Right forelimb (tissue), 1 donor: ENCODE measurements at regions not wholly inside any gene's neighbourhood (a gene's known extent, or its start where the extent isn't known, plus 50 kb on each side); places are given as distances from the start of the nearest gene placed in this dataset.

ENCODE experiments used
- DNase-seq: peaks from one replicate; pipeline ENCODE4 v3.0.0-alpha.2; 2018

DNA sequence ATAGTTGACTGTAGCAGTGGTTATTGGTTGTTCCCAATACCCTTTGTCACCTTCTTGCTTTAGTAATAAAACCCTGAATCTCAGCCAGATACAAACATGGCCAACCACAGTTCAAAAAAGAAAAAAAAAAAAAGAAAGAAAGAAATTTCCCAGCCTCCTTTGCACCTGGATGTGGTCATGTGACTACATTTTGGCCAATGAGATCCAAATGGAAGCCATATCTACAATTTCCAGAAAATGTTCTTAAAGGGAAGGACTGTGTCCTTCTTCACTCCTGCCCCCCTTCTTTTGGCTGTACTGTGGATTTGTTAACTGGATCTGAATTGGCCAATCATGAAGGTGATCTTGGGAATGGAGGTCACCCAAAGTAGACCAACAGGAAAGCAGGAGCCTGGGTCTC, 141.9 kb downstream of the SOX9 start:
- DNase-seq, result no peak

DNA sequence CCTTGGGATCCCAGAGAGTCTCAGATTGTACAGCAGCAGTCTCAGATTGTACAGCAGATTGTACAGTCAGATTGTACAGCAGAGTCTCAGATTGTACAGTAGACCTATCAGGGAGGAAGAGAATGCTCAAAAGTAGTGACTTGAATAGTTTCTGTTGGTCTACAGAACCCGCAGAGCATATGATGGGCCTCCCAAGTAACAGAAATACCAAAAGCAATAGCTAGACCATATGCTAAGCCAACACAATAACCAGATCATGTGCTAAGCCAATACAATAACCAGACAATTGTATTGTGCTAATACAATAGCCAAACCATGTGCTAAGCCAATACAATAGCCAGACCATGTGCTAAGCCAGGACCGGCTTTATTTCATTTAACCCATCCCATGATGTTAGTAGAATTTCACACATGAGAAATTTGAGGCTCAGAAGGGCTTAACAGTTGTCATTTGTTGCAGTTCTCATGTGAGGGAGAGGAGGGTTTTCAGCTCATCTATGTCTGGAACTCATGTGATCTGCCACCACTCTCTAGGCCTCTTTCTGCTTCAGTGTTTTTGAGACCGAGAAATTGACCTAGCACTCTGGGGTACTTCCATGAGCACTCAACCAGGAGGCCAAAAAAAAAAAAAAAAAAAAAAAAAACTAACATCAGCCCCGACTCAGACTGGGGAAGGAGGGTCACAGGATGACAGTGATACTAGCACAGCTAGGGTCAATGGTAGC, 144.0 kb downstream of the SOX9 start:
- no peak for DNase-seq

DNA sequence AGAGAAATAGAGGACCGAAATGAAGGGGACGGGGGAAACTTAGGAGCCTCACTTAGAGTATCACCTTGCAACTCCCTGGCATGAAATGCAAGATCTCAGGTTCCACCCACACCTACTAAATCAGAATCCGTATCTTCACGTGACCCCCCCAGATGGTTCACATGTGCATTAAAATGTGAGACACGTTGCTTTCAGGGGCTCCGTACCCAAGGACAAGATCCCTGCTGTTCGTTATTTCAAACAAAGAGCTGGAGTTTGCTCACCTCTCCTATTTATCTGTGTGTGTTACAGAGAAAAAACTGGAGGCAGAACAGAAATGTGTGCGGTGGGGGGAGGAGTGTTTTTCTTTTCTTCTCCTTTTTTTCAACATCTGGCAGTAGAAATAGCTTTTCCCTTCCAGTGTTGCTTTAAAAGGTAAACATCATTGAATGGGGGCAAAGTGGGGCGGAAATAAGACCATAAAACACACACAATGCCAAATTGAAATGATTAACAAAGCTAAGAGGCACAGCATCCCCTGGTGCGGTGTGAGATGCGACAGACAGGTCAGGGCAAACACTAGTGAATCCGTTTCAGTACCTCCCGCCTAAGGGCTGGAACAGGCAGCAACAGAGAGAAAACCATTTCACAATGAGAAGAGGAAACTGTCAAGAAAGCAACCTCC, 145.4 kb downstream of the SOX9 start:
- no peak for DNase-seq

DNA sequence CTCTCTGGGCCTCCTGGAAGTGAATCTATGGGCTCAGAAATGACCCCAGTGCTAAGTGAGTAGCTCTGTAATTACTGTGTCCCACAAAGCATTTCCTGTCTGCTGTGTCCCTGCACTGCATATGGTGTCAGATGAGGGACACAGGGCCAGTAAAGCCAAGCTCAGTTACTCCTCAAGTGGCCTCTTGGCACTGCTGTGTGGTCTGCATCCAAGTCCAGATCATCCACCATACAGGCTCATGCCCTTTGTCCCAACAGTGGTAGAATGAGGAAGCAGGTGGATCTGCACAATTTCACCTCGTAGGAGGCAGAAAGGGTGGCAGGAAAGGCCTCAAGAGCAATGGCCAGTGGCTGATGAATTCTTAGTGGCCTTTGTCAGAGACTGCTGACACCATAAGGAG, 146.8 kb downstream of the SOX9 start:
- no peak for DNase-seq

DNA sequence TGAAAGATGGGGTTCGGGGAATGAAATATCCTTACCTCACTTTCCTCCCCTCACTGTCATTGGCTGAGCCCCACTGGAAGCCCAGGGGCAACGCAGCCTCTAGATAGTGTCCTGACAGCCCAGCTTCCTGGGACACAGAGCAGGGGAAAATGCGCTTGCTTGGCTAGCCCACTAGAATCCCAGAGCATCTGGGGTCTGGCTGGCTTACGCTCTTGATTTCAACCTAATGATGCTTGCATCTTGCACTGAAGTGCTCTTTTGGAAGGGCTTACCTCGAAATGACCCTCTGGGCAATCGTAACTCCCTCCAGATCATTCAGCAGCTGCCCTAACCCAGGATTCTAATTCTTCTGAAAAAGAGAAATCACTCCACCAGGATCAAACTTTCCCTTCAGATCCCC, 147.6 kb downstream of the SOX9 start:
- DNase-seq, result no peak

DNA sequence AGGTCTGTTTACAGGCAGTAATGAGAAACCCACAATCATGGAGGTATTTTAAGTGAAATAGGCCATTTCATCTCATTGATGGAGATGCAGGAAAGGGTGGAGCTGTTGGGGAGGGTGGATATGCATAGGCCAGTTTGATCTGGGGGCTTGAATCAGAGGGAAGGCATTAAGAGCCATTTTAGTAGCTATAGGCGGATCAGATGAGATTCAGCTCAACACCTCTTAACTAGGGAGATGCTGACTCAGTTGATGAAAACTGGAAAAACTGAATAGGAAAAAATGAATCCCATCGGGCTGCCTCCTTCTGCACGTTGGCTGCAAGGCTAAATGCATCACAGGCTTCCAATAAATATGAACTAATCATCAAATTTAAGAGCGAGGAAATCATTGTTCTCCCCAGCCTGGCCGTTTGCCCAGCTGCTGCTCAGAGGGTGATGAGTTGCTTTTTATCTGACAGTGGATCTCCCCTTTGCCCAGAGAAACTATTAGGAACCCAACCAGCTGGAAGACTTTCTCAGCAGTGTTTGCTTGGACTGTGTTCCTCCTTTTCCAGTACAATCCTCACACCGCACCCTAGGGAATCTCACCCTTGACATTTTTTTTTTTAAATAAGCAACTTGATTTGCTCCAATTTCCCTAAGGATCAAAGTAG, 149.6 kb downstream of the SOX9 start:
- DNase-seq, result peak; percentile 76

DNA sequence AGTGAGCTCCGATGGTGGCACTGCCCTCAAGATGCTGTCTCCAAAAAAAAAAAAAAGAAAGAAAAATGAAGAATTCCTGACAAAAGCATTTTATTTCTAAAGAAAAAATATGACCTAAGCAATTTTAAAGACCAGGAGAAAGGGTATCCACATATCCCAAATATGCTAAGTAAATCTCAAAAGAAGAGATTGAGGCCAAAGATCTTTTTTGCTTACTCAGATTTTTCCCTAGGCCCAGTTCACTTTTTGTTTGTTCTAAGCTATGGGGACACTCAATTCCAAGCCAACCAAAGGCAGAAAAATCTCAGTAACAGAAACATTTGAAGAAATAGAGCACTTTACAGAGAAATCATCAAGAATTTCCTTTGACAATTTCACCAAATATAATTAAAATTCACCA, 150.8 kb downstream of the SOX9 start:
- no peak for DNase-seq

DNA sequence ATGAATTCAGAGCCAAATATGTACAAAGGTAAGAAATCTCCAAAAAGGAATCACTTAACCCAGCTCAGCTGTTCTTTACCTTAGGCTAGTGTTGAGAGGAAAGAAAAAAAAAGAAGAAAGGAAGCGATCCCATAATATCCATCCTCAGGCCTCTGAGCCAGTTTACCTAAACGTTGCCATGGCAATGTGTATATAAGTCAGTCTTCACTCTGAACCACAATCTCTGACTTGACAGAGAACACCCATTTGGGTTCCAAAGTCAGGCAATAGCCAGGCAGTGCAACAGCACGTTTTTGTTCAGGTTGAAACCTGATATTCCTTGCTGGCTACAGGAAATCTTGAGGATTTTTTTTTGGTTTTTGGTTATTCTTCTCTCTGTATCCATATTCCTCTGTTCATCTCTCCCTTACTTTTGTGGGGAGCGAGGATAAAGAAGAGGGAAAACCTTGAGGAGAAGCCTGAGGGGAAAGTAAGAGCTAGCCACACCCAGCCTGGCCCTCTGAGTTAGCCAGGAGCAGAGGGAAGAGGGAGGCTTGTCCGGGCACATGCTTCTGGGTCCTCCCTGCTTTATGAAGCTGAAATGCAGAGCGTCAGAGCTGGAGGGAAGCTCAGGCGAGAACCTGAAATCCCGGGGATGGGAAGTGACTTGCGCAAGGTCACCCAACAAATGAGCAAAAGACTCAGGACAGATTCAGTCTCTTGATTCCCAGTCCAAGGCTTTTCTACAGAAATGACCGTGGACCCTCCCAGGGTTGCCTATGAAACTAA, 152.7 kb downstream of the SOX9 start:
- no peak for DNase-seq

DNA sequence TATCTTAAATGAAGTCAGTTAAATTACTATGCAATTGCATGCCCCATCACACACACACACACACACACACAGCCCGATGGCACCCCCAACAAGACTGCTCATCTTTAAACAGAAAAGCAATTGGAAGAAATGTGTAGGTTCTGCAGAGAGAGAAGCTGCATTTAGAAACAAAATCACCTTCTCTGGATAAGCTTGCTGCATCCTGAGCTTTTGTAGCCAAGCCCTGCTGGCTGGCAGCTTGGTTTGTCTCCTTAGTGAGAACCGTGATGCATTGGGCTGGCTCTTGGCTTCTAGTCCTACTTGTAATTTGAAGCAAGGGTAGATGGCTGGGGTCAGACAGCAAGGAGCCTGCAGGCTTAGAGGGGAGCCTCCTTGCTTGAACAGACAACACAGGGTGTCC, 153.8 kb downstream of the SOX9 start:
- no peak for DNase-seq

DNA sequence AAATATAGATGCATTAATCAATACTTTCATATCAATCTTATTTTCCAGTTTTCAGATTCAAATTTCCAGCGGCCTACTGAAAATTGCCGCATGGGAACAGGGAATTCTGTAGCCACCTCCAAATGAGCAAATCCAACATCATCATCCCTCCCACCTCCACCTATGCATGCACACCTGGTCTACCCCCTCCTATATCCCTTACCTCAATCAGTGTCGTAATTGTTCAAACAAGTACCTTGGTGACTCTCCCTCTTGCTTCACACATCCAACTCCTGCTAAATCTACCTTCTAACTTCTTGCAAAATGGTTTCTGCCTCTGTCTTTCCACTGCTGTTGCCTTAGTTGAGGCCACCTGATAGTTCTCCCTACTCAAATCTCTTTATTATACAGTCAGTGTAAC, 160.1 kb downstream of the SOX9 start:
- no peak for DNase-seq

DNA sequence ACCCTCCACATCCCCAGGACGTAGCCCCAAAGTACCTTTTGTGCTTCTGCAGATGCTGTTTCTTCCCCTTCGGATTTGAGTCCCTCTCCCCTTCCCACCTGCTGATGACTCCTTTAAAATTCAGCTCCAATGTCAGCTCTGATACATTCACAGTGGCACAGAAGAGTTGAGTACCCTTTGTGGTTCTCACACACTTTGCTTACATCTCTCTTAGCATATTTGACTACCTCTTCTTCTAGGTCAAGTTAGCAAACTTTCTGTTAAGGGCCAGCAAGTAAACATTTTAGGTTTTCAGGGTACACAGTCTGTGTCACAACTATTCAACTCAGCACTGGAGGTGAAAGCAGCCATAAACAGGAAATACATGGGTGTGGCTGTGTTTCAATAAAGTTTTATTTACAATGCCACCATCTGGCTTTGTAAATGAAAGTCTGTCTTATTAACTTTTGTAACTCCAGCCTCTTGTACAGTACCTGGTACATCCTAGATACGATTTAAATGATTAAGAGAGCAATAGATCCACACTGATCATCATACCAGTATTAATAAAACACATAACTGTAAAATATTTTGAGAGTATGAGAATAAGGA, 161.7 kb downstream of the SOX9 start:
- DNase-seq, result no peak

DNA sequence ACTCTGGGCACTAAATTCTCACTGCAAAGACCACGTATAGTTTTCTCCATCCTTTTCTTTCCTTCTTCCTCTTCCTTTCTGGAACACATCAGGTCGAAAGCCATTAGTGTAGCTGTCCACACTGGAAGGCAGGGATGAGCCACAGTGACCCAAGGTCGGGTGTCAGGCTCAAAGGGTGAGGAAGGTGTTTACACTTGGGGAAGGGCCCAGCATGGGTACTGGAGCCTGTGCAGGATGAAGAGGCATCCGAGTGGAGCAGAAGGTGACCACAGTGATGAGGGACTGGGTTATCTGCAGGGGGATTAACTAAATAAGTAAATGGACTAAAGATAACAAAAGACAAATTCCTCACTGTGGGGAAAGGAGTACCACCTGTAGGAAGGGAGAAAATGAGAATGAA, 164.0 kb downstream of the SOX9 start:
- no peak for DNase-seq

DNA sequence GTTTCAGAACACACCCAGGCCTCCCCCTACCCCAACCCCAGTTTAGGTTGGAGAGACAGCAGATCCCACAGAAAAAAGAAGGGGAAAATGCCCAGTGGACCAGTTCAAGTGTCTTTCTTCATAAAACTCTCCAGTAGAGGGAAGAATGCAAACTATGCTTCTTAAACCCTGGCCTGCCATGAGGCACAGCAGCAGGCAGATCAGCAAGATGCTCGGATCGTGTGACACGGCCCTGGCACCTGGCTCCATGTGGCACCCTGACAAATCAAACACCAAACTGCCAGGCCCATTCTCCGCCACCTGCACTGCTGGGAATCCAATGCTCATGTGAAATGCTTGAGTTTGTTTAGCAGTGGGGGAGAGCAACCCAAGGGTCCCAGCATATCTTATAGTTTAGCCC, 166.8 kb downstream of the SOX9 start:
- DNase-seq, result no peak

DNA sequence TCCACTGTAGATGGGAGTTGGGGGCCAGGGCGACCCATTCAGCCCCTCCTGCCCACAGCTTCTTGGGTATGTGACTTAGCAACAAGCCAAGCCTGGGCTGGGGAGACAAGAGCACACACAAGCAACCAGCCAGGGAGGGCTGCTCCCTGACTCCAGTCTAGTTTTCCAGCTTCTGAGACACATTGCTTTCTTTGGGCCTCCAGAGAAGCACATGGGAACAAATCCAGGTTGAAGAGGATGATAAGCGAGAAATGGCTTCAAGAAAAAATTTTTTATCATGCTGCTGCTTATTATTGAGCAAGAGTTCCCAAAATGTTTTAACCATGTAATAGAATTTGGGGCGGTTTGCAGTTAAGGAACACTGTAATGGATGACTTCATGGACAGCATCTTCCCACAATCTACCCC, 173.7 kb downstream of the SOX9 start:
- DNase-seq, result no peak

DNA sequence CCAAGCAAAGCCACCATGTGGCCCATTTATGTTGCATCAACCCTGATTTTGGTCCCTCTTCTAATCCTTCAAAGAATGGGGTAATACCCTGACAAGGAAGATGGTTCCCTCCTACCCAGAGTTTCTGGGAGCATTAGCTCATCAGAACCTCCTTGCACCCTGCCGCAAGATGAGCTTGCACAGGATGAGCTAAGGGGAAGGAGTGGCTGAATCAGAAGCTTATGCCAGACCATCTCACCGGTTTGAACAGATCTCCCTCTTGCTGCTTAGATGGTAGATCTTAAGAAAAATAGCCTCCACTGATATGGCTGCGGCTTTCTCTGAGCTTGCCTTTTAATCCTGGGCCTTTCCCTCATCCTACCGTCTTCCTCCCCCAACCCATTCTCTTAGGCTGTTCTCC, 175.1 kb downstream of the SOX9 start:
- DNase-seq, result no peak

DNA sequence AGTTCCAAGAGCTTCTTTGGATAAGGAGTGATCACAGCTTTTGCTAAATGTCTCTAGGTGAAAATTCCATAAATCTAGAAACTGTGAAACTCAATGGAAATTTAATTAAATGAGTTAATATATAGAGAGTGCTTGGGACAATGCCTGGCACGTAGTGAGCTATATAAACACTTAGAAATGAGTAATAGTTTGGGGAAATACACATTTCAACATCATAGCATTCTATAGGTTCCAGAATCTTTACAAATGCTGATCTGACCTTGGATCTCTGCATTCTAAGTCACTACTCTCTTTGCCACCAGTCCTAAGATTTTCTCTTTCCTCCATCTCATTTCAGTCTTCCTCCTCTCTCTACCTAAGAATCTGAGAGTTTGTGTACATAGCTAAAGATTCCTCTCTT, 175.6 kb downstream of the SOX9 start:
- DNase-seq, result no peak

DNA sequence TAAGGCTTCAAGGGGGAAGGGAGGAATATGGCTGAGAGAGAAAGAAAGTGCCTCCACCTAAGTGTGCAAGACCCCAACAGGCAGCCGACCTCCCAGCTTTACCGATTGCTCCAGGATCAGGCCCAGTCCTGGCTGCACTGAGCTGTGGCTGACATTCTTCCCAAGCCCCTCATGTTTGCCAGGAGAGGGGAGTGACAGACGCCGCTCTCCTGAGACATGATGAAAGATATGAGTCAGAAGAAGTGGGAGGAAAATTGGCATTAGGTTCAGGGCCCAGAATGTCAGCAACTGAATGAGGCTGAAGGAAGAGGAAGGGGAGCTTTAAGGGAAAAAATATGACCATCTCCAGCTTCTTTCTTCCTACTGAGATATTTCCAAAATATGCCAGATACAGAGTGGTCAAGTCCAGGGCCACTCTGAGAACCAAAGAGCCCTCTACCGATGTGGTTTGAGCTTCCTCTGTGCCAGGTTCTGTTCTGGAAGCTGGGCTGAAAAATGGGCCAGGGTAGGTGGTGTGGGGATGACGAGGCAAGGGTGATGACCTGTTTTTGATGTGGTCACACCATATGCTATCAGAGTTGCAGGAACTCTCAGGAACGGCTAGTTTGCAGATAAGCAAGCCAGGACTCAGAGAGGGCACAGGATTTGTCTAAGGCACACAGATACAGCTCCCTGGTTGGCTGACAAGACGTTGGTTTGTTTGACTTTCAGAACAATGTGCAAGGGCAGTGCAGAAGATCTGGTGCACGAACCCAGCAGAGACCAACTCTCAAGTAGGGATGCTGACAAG, 176.7 kb downstream of the SOX9 start:
- DNase-seq, result peak; percentile 54

DNA sequence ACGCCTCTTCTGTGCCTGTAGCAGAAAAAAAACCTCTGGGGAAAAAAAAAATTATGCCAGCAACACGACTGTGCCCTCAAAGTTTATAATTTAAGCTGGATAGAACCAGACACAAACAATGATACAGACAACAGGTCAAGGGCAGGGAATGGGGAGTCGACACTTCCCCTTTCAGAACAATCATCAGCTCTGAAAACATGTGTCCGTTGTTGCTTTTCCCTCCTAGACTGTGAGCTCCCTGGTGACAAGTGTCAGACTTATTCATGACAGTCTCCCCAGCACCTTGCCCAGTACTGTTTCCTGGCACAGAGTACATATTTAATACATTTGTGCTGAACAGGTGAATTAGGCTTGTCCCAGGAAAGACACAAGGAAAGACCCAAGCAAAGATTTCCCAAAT, 178.3 kb downstream of the SOX9 start:
- DNase-seq, result no peak

DNA sequence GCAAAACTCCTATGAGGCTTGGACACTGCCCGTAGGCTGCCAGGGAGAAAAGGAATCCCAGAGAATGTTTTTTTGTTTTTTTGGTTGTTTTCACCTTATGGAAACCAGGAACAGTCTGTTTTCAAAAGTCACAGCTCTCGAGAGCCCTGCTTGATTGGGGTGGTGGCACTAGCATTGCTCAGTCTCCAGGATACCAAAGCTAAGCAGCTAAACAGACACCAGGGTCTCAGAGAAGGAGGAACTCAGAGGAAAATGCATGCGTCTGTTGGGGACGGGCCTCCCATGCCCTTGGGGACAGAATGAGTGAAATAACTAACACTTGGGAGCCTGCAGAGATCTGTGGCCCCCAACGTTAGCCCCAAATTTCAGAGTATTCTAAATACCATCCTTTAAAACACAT, 178.8 kb downstream of the SOX9 start:
- no peak for DNase-seq

DNA sequence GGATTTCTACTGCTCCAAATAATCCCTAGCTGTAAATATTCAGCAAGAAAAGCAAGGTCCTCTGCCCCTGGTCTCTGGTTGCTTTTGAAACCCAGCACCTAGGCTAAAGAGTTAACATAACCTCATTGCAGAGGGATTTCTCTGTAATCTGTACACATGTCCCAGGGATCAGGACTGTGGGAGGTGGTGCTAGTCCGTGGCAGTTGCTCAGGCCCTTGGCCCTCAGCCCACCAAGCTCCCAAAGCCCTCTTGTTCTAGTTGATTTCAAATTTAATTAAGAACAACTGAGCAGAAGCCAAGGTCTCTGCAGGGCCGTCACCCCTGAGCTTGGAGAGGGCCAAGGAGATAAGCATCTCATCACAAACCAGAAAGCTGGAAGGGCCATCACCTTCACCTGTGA, 181.1 kb downstream of the SOX9 start:
- no peak for DNase-seq

DNA sequence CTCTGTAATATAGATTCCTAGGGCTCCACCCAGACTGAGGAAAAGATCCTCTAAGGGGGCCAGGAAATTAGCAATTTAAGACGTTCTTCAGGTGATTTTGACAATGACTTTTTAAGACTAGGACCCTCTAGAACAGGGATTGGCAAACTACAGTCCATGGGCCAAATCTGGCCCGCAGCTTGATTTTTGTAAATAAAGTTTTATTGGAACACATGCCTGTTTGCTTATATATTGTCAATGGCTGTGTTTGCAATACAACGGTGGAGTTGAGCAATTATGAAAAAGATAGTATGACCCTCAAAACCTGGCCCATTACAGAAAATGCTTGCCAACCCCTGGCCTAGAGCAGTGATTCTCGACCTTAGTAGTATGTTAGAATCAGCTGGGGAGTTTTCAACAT, 181.9 kb downstream of the SOX9 start:
- no peak for DNase-seq
